Gastroesophageal sphincter (tissue), 3 donors: ENCODE measurements at regions not wholly inside any gene's neighbourhood (a gene's known extent, or its start where the extent isn't known, plus 50 kb on each side); places are given as distances from the start of the nearest gene placed in this dataset.
"Not testable (repeated sequence)": the region's sequence is repeated elsewhere in the genome, so short reads cannot be mapped to it uniquely, and the experiment has no call there.

Experiments used
- POLR2A ChIP-seq, 2 donors: fragments of 450-650 bp; IDR thresholded peaks; one replicate each; pipeline ENCODE4 v1.6.1; 2017; ENCODE audit warnings: antibody characterized with exemption in 2 of 2, mild to moderate bottlenecking in 2 of 2, moderate library complexity in 1 of 2
- TF ChIP-seq, protein P1 (sequence below), 4 experiments: fragments of 200-600 bp in 2 of 4; fragments of 450-650 bp in 2 of 4; sonication (generic) in 1 of 4; IDR thresholded peaks; one replicate each; pipeline ENCODE4 v1.5.1; 2017 to 2019; ENCODE audit warnings: antibody characterized with exemption in 4 of 4, mild to moderate bottlenecking in 2 of 4, moderate library complexity in 2 of 4

DNA sequence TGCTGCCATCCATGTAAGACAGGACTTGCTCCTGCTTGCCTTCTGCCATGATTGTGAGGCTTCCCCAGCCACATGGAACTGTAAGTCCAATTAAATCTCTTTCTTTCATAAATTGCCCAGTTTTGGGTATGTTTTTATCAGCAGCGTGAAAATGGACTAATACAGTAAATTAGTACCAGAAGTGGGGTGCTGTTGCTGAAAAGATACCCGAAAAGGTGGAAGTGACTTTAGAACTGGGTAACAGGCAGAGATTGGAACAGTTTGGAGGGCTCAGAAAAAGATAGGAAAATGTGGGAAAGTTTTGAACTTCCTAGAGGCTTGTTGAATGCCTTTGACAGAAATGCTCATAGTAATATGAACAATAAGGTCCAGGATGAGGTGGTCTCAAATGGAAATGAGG lies 253.3 kb downstream of the YTHDC2 start:
- TF ChIP-seq, protein P1, sequence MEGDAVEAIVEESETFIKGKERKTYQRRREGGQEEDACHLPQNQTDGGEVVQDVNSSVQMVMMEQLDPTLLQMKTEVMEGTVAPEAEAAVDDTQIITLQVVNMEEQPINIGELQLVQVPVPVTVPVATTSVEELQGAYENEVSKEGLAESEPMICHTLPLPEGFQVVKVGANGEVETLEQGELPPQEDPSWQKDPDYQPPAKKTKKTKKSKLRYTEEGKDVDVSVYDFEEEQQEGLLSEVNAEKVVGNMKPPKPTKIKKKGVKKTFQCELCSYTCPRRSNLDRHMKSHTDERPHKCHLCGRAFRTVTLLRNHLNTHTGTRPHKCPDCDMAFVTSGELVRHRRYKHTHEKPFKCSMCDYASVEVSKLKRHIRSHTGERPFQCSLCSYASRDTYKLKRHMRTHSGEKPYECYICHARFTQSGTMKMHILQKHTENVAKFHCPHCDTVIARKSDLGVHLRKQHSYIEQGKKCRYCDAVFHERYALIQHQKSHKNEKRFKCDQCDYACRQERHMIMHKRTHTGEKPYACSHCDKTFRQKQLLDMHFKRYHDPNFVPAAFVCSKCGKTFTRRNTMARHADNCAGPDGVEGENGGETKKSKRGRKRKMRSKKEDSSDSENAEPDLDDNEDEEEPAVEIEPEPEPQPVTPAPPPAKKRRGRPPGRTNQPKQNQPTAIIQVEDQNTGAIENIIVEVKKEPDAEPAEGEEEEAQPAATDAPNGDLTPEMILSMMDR (IDR thresholded peaks at IDR 0.05), result not testable (repeated sequence)
- not testable (repeated sequence) for TF ChIP-seq POLR2A (IDR thresholded peaks at IDR 0.05)
